Mammary epithelial cell (primary cell): ENCODE measurements at regions not wholly inside any gene's neighbourhood (a gene's known extent, or its start where the extent isn't known, plus 50 kb on each side); places are given as distances from the start of the nearest gene placed in this dataset.

Experiments
- CTCF ChIP-seq, 2 donors: IDR thresholded peaks in 1 of 2; conservative IDR thresholded peaks in 1 of 2; 2 replicates each; pipeline ENCODE4 v1.5.1; 2011 to 2012; ENCODE audit warnings: inconsistent platforms in 2 of 2, low read length in 2 of 2, mild to moderate bottlenecking in 2 of 2, control low read depth in 1 of 2, low read depth in 1 of 2; ENCODE audit not compliant: insufficient read depth in 1 of 2; ENCODE audit errors: extremely low read depth in 1 of 2
- EZH2 ChIP-seq: IDR thresholded peaks from 2 replicates; pipeline ENCODE4 v1.6.1; 2012; ENCODE audit warnings: low read length, inconsistent platforms, borderline replicate concordance

DNA sequence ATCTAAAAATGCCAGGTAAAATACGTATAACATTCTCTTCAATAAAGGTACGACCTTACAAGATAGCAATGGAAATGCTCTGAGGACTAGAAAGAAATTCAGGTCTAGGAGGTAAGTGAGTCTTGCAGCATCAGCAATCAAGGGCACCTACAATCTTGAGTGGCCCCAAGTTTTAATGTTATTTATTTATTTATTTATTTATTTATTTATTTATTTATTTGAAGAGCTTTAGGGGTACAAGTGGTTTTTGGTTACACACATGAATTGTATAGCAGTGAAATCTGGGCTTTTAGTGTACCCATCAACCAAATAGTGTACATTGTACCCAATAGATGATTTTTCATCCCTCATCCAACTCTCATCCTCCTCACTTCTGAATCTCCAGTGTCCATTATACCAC, 574.0 kb upstream of the POU3F2 start:
- TF ChIP-seq CTCF (conservative IDR thresholded peaks at IDR 0.05 in 1 of 2, IDR thresholded peaks at IDR 0.05 in 1 of 2; ENCODE audit: extremely low read depth in 1 of 2, insufficient read depth in 1 of 2, low read depth in 1 of 2, low read length in 2 of 2), result no peak
- TF ChIP-seq EZH2, result no peak
